Astrocyte (in vitro differentiated cells and primary cell): ENCODE measurements at regions not wholly inside any gene's neighbourhood (a gene's known extent, or its start where the extent isn't known, plus 50 kb on each side); places are given as distances from the start of the nearest gene placed in this dataset.

Experiments used
- EZH2 ChIP-seq: IDR thresholded peaks from 2 replicates; pipeline ENCODE4 v1.6.1; 2012; ENCODE audit warnings: mild to moderate bottlenecking, low read length, inconsistent platforms; ENCODE audit not compliant: insufficient read depth
- TF ChIP-seq, protein P1 (sequence below): IDR thresholded peaks from 2 replicates; pipeline ENCODE4 v1.5.1; 2011; ENCODE audit warnings: low read depth, mild to moderate bottlenecking, inconsistent platforms, low read length, moderate library complexity; ENCODE audit not compliant: insufficient read depth

DNA sequence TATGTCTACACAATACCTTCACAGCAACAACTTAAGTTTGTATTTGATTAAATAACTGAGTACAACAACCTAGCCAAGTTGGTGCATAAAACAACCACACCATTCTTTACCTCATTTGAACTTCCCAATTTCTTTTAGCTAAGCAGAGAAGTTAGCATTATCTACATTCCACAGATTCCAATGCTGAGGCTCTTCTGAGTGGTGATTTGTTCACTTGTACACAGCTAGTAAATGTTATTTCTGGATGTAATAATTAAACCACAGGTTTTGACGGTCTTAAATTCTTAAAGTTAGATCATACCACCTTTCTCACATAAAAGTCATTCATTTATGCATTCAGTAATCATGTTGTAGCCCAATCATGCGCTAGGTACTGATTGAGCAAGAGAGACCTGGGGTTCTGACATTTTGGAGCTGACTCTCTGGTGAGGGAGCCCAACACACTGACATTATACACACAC is 102.5 kb downstream of the SST start:
- TF ChIP-seq, protein P1, sequence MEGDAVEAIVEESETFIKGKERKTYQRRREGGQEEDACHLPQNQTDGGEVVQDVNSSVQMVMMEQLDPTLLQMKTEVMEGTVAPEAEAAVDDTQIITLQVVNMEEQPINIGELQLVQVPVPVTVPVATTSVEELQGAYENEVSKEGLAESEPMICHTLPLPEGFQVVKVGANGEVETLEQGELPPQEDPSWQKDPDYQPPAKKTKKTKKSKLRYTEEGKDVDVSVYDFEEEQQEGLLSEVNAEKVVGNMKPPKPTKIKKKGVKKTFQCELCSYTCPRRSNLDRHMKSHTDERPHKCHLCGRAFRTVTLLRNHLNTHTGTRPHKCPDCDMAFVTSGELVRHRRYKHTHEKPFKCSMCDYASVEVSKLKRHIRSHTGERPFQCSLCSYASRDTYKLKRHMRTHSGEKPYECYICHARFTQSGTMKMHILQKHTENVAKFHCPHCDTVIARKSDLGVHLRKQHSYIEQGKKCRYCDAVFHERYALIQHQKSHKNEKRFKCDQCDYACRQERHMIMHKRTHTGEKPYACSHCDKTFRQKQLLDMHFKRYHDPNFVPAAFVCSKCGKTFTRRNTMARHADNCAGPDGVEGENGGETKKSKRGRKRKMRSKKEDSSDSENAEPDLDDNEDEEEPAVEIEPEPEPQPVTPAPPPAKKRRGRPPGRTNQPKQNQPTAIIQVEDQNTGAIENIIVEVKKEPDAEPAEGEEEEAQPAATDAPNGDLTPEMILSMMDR = no peak
- no peak for TF ChIP-seq EZH2
